HK-2 (cell line): ENCODE measurements at regions not wholly inside any gene's neighbourhood (a gene's known extent, or its start where the extent isn't known, plus 50 kb on each side); places are given as distances from the start of the nearest gene placed in this dataset.
"Not testable (repeated sequence)": the region's sequence is repeated elsewhere in the genome, so short reads cannot be mapped to it uniquely, and the experiment has no call there.

Experiments used
- DNase-seq: peaks from one replicate; pipeline ENCODE4 v3.0.0-alpha.2; 2018; ENCODE audit not compliant: unreplicated experiment

- DNase-seq: no peak
These were observed 684.6 kb downstream of the RFPL4B start for GRCh38 chr6:113031591-113032238.

- no peak for DNase-seq
These were observed 691.9 kb downstream of the RFPL4B start for GRCh38 chr6:113039005-113039404.

GRCh38 chr6:113047148-113047547 lies 700.0 kb downstream of the RFPL4B start:
- DNase-seq: no peak

- DNase-seq: no peak
These were observed 700.8 kb downstream of the RFPL4B start for GRCh38 chr6:113047932-113048331.

- DNase-seq: no peak
These were observed 701.6 kb downstream of the RFPL4B start for GRCh38 chr6:113048741-113049140.

- no peak for DNase-seq
These were observed 702.1 kb downstream of the RFPL4B start for GRCh38 chr6:113049190-113049589.

- DNase-seq: no peak
These were observed 703.1 kb downstream of the RFPL4B start for GRCh38 chr6:113050010-113050858.

GRCh38 chr6:113050979-113051378 lies 703.8 kb downstream of the RFPL4B start:
- DNase-seq: no peak

GRCh38 chr6:113052506-113052905 lies 705.4 kb downstream of the RFPL4B start:
- DNase-seq: no peak

- DNase-seq: no peak
These were observed 707.9 kb downstream of the RFPL4B start for GRCh38 chr6:113055061-113055460.

GRCh38 chr6:113055998-113056397 lies 708.9 kb downstream of the RFPL4B start:
- no peak for DNase-seq

GRCh38 chr6:113057567-113058053 lies 710.5 kb downstream of the RFPL4B start:
- no peak for DNase-seq

- DNase-seq: no peak
These were observed 713.5 kb downstream of the RFPL4B start for GRCh38 chr6:113060664-113061063.

- no peak for DNase-seq
These were observed 718.5 kb downstream of the RFPL4B start for GRCh38 chr6:113065611-113066010.

GRCh38 chr6:113067612-113068275 lies 720.6 kb downstream of the RFPL4B start:
- no peak for DNase-seq

- DNase-seq: no peak
These were observed 721.4 kb downstream of the RFPL4B start for GRCh38 chr6:113068570-113068969.

- DNase-seq: not testable (repeated sequence)
These were observed 723.6 kb downstream of the RFPL4B start for GRCh38 chr6:113070681-113071080.

- no peak for DNase-seq
These were observed 726.6 kb downstream of the RFPL4B start for GRCh38 chr6:113073611-113074191.

- no peak for DNase-seq
These were observed 729.0 kb downstream of the RFPL4B start for GRCh38 chr6:113076116-113076515.

GRCh38 chr6:113076816-113077215 lies 729.7 kb downstream of the RFPL4B start:
- DNase-seq: no peak

- DNase-seq: no peak
These were observed 730.7 kb downstream of the RFPL4B start for GRCh38 chr6:113077794-113078193.

- DNase-seq: no peak
These were observed 731.7 kb downstream of the RFPL4B start for GRCh38 chr6:113078791-113079190.
